ENCODE measurements at regions not wholly inside any gene's neighbourhood (a gene's known extent, or its start where the extent isn't known, plus 50 kb on each side); places are given as distances from the start of the nearest gene placed in this dataset.

DNA sequence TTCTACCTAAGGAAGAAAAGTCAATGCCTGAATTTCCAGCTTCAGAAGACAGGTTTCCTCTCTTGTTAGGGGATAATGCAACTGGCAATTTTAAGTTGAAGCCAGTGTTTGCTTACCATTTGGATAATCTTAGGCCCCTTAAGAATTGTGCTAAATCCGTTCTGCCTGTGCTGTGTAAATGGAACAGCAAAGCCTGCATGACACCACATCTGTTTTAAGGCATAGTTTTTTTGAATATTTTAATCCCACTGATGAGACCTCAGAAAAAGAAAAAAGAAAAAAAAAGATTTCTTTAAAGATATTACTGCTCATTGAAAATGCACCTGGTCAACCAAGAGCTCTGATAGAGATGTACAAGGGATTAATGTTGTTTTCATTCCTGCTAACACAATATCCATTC, 419.2 kb downstream of the SLITRK6 start:
- DNase-seq (ENCODE audit: low spot score), result no peak

DNA sequence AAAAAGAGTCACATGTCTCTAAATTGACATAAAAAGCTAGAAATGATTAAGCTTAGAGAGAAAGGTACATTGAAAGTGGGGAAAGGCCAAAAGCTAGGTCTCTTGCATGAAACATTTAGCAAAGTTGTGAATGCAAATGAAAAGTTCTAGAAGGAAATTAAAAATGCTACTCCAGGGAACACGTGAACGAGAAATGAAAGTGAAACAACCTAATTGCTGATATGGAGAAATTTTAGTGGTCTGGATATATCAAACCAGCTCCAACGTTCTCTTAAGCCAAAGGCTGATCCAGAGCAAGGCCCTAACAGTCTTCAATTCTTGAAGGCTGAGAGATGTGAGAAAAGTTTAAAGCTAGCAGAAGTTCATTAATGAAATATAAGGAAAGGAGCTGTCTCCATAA, 419.8 kb downstream of the SLITRK6 start:
- DNase-seq (ENCODE audit: low spot score), result no peak

GRCh38 chr13:85377783-85378182, 421.4 kb downstream of the SLITRK6 start:
- DNase-seq (ENCODE audit: low spot score), result no peak

DNA sequence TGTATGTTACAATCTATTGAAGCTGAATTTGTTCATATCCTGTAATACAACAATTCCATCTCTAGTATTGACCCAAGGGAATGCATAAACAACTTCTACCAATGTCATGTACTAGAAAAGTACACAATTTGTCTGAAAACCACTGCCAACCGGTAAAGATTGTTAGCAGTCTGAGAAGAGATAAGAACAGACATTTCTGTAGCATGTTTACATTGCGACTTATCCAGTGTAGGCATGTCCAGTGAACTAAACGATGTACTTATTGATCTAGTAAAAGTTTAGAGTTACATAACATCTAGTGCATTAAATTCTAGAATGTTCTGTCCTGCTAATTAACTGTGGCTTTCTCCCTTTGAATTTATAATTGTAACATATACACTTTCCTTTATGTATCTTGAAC, 425.9 kb downstream of the SLITRK6 start:
- peak; percentile 1 for DNase-seq (ENCODE audit: low spot score)

DNA sequence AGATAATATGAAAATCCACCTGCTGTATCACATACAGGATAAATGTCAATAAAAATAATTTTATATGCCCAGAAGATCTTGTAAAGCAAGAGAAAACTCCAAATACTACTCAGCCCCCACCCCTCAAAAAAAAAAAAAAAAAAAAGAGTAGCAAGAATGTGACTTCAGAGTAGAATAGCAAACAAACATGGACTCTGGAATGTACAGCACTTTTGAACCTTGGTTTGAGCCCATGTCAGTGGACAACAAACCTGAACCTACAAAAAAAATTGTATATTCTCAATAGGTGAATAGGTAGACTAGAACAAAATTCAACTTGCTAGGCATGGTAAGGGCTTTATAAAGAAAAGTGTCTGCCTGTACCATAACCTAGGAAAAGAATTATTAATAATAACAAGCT, 428.0 kb downstream of the SLITRK6 start:
- DNase-seq (ENCODE audit: low spot score), result no peak

DNA sequence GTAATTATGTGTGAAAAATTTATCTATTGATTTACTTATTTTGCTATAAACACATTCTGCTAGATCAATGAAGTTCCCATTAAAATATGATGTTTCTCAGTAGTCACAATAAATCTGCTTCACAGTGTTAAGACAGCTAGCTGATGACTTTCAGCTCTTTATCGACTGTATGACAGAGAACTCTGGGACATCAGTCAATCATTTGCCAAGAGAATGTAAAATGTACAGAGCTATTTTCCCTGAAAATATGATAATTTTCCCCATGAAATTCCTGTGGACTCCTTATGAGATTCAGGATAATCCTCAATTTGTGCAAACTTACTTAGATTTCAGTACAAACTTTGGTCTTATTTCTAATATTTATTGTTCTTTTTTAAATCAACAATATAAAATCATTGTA, 430.5 kb downstream of the SLITRK6 start:
- DNase-seq (ENCODE audit: low spot score), result no peak

DNA sequence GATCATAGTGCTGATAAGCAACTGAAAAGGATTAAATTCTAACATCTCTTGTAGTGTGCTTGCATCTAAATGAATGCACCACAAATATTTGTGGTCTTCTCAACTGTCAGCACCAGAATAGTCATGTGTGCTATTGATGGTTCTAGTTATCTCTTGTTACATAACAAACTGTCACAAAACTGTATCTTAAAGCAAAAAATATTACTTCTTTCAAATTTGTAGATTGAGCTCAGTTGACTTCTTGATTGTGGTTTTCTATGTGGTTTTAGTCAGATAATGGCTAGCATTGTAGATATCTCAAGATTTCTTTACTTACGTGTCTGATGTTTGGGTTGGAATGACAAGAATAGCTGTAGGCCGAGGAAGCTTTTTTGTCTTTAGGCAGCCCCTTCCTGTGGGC, 431.3 kb downstream of the SLITRK6 start:
- DNase-seq (ENCODE audit: low spot score), result no peak

GRCh38 chr13:85366759-85367417, 432.3 kb downstream of the SLITRK6 start:
- no peak for DNase-seq (ENCODE audit: low spot score)

DNA sequence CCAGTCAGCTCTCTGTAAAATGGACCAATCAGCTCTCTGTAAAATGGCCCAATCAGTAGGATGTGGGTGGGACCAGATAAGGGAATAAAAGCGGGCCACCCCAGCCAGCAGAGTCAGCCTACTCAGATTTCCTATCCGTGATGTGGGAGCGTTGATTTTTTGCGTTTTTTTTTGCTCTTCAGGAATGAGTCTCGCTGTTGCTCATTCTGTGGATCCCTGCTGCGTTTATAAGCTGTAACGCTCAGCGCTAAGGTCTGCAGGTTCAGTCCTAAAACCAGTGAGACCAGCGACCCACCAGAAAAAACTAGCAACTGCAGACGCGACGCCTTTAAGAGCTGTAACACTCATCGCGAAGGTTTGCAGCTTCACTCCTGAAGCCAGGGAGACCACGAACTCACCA, 435.7 kb downstream of the SLITRK6 start:
- DNase-seq (ENCODE audit: low spot score), result no peak

DNA sequence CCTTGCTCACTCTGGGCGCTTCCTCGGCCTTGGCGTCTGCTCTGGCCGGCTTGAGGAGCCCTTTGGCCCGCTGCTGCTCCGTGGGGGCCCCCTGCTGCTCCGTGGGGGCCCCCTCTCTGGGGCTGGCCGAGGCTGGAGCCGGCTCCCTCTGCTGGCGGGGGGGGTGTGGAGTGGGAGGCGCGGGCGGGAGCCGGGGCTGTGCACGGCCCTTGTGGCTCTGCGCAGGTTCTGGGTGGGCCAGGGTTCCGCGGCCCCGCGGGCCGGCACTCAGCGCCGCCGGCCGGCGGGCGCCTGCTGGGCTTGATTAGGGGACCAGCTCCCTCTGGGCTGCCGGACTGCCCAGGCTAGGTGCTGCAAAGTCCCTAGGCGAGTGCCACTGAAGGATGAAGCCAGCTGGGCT, 436.2 kb downstream of the SLITRK6 start:
- no peak for DNase-seq (ENCODE audit: low spot score)

- no peak for DNase-seq (ENCODE audit: low spot score)
Observed at GRCh38 chr13:85347251-85347650, 452.0 kb downstream of the SLITRK6 start.

GRCh38 chr13:85334187-85334586, 465.0 kb downstream of the SLITRK6 start:
- DNase-seq (ENCODE audit: low spot score), result no peak

DNA sequence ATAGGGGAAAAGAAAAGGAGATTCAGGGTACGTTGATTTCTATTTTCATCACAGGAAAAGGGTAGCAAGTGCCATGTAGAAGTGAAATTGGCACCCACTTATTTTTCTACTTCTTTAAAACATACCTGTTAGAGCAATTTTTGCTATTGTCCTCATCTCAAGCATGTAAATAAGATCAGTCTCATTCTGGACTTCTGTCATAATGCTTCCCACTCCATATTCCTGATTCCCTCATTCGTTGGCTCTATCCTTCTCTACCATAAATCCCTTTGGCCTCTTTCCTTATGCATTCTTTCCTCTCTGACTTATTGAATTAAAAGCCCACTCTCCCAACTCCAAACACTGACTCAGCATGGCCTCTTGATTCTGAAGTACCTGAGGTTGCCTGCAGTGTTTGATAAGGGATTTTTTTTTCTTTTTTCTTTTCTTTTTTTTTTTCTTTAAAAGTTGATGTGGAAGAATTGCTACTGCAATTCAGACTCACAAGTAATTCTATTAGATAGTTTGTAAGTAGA, 465.7 kb downstream of the SLITRK6 start:
- DNase-seq (ENCODE audit: low spot score), result no peak

DNA sequence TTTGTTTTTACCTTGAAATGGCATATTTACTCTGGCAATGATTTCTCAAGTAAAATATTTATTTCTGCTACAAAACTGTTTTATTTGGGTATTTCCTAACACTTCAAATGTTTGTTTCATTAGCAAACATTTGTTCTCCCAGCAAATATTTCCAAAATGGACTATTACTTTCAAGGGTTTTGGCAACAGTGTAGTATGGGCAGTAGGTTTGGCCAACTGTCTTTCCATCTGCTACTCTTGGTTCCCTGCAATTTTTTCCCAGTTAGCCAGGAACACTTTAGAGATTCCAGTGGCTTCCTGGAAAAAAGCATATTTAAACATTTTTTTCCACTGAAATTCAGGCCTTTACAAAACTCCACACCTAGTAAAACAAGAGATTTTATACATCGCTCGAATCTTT, 466.6 kb downstream of the SLITRK6 start:
- DNase-seq (ENCODE audit: low spot score), result no peak

GRCh38 chr13:85321734-85322133, 477.5 kb downstream of the SLITRK6 start:
- DNase-seq (ENCODE audit: low spot score), result no peak

- no peak for DNase-seq (ENCODE audit: low spot score)
Observed at GRCh38 chr13:85317781-85318180, 481.4 kb downstream of the SLITRK6 start.

DNA sequence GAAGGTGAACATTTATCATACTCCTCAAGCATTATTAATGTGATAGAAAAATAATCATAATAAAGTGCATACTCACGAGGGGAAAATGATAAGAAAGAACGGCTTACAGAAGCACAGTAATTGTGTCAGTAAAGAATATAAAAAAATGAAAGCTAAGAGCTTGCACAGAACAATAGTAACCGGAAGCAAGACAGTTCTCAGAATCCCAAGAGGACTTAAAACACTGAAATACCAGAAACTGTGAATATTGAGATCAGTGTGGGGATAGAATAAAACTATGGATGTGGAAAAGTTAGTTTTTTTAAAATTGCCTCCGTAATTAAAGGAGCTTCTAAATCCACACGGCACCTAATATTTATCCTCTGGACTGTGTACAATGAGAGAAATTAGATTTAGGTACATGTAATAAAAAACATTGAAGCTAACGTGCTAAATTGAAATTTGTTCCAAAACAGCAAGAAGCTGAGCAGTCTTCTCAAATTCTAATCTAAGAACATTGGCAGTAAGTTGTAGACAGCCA, 482.7 kb downstream of the SLITRK6 start:
- DNase-seq (ENCODE audit: low spot score), result no peak

GRCh38 chr13:85314686-85315085, 484.5 kb downstream of the SLITRK6 start:
- DNase-seq (ENCODE audit: low spot score), result no peak

DNA sequence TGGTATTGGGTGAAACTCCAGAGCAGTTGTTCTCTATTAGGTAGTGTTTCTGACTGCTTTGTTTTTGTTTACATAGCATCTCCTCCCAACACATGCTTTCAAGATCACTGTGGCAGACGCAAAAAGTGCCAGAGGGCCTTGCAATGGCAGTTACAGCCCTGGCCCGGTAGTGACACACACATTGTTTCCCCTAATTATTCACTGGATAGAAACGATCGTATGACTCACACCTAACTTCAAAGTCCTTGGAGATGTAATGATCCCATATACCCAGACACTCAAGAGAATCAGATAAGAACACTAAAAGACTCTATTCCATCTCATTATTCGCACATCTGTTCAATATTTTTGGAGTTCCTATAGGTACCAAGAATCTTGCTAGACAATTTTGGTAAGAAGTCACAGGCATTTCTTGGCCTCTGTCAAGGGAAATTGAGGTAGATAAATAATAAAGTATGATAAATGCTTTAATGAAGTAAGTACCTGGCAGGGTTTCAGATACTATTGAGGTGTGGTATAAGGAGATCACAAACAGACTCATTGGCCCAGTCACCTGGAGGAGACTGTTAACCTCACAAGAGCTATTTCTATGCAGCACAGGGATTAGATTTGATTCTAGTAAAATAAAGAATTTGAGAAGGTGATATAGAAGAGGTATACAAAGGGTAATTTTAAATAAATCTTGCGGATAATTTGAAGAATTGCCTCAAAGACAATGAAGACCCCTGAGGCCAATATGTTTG, 485.3 kb downstream of the SLITRK6 start:
- DNase-seq (ENCODE audit: low spot score), result no peak

- no peak for DNase-seq (ENCODE audit: low spot score)
Observed at GRCh38 chr13:85312071-85312470, 487.1 kb downstream of the SLITRK6 start.

GRCh38 chr13:85303630-85304029, 495.6 kb downstream of the SLITRK6 start:
- no peak for DNase-seq (ENCODE audit: low spot score)

DNA sequence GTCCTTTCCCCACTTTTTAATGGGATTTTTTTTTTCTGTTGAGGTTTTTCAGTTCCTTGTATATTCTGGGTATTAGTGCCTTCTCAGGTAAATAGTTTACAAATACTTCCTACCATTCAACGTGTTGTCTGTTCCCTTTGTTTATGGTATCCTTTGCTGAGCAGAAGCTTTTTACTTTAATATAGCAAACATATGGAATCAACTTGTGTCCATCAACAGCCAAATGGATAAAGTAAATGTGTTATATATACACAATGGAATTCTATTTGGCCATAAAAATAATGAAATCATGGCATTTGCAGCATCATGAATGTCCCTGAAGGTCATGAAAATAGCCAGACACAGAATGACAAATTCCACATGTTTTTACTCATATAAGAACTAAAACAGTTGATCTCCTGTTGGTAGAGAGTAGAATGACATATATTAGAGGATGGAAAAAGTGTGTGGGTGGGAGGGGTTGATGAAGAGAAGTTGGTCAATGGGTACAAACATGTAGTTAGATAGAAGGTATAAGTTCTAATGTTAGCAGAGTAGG, 500.8 kb downstream of the SLITRK6 start:
- DNase-seq (ENCODE audit: low spot score), result no peak

DNA sequence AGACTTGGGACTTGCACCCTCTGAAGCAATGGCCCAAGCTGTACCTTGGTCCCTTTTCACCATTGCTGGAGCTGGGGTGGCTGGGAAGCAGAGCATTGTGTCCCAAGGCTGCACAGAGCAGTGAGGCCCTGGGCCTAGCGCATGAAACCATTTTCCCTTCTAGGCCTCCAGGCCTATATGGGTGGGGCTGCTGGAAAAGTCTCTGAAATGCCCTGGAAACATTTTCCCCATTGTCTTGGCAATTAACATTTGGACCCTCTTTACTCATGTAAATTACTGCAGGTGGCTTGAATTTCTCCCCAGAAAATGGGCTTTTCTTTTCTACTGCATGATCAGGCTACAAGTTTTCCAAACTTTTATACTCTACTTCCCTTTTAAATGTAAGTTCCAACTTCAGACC, 510.5 kb downstream of the SLITRK6 start:
- DNase-seq (ENCODE audit: low spot score), result no peak

All from HuH-7.5 (cell line).